HCT116 (cell line): ENCODE measurements at regions not wholly inside any gene's neighbourhood (a gene's known extent, or its start where the extent isn't known, plus 50 kb on each side); places are given as distances from the start of the nearest gene placed in this dataset.

ENCODE experiments used
- ATAC-seq: fragments of 200-7000 bp; cut with Tn5 transposase; 2 replicates; pipeline ENCODE4 v1.9.1; 2020; ENCODE audit warnings: mild to moderate bottlenecking, moderate library complexity
- BruUV-seq: library from RNA; stranded (reverse); fragments of 400-500 nt; replicated peaks from 2 replicates; lab custom pipeline; 2021; lab: Mats Ljungman, UMichigan
- CTCF ChIA-PET: fragments of 300-600 bp; sonication (Branson Sonifier 250); formaldehyde crosslinking; loops from one replicate; lab custom pipeline; 2021; ENCODE audit warnings: antibody characterized with exemption; lab: Charles Lee
- POLR2A ChIA-PET: fragments of 300-600, 350-600 bp; sonication (Branson Sonifier 250); formaldehyde crosslinking; loops from one replicate; lab custom pipeline; 2021; ENCODE audit warnings: antibody characterized with exemption; lab: Charles Lee
- RAD21 ChIA-PET, 2 experiments: fragments of 300-600 bp; sonication (Branson Sonifier 250); formaldehyde crosslinking; loops; one replicate each; lab custom pipeline; 2023; ENCODE audit warnings: low total read pairs in 2 of 2; ENCODE audit not compliant: uncharacterized antibody in 2 of 2, unreplicated experiment in 2 of 2, low non-redundant PET in 1 of 2; lab: Charles Lee
- DNase-seq: peaks from one replicate; pipeline ENCODE4 v3.0.0-alpha.2; 2010; ENCODE audit warnings: low read depth, low spot score
- H2AFZ ChIP-seq: fragments of 200-600 bp; shearing (Covaris generic), sonication (generic); 2 replicates; pipeline ENCODE4 v1.6.1; 2017; ENCODE audit warnings: low read depth, mixed run types, mixed read lengths, antibody characterized with exemption, low read length; ENCODE audit not compliant: poor library complexity, severe bottlenecking
- H3K27ac ChIP-seq: 2 replicates; pipeline ENCODE4 v1.5.1; 2012; ENCODE audit warnings: low read depth, low read length
- H3K27me3 ChIP-seq: fragments of 200-600 bp; sonication (generic); 2 replicates; pipeline ENCODE4 v1.6.1; 2016; ENCODE audit warnings: mixed run types, low read length, mixed read lengths; ENCODE audit not compliant: insufficient read depth
- H3K36me3 ChIP-seq, 2 experiments: fragments of 200-500 bp in 1 of 2; fragments of 200-600 bp in 1 of 2; sonication (Bioruptor generic) in 1 of 2; sonication (generic) in 1 of 2; 2 replicates each; pipeline versions ENCODE4 v1.5.1 to v1.6.1; 2014 to 2016; ENCODE audit warnings: low read length in 2 of 2, inconsistent platforms in 1 of 2, mixed read lengths in 1 of 2, mixed run types in 1 of 2; ENCODE audit not compliant: insufficient read depth in 2 of 2, control insufficient read depth in 1 of 2
- H3K4me1 ChIP-seq, 2 experiments: fragments of 200-600 bp in 1 of 2; sonication (generic) in 1 of 2; 2 replicates each; pipeline versions ENCODE4 v1.5.1 to v1.6.1; 2012 to 2017; ENCODE audit warnings: low read length in 2 of 2, inconsistent platforms in 1 of 2, mild to moderate bottlenecking in 1 of 2, mixed read lengths in 1 of 2, mixed run types in 1 of 2, moderate library complexity in 1 of 2; ENCODE audit not compliant: insufficient read depth in 2 of 2, control insufficient read depth in 1 of 2
- H3K4me2 ChIP-seq: fragments of 200-600 bp; sonication (generic); 2 replicates; pipeline ENCODE4 v1.6.1; 2017; ENCODE audit warnings: mixed run types, low read length, mixed read lengths
- H3K4me3 ChIP-seq, 2 experiments: fragments of 200-600 bp in 1 of 2; sonication (generic) in 1 of 2; replicated peaks in 1 of 2; 2 replicates each; pipeline ENCODE4 v1.5.1; 2011 to 2016; ENCODE audit warnings: low read length in 2 of 2, control low read depth in 1 of 2, low read depth in 1 of 2, mild to moderate bottlenecking in 1 of 2, mixed read lengths in 1 of 2, mixed run types in 1 of 2
- H3K79me2 ChIP-seq: fragments of 200-600 bp; sonication (generic); 2 replicates; pipeline ENCODE4 v1.6.1; 2017; ENCODE audit warnings: mild to moderate bottlenecking, mixed run types, low read length, moderate library complexity, mixed read lengths; ENCODE audit not compliant: insufficient read depth
- H3K9ac ChIP-seq: fragments of 200-600 bp; sonication (generic); 2 replicates; pipeline ENCODE4 v1.6.1; 2016; ENCODE audit warnings: low read length, mixed read lengths
- H3K9me2 ChIP-seq: fragments of 200-600 bp; sonication (generic), shearing (Covaris generic); 2 replicates; pipeline ENCODE4 v1.6.1; 2017; ENCODE audit warnings: mixed run types, mild to moderate bottlenecking, moderate library complexity; ENCODE audit not compliant: insufficient read depth
- H3K9me3 ChIP-seq, 2 experiments: fragments of 200-500 bp in 1 of 2; fragments of 200-600 bp in 1 of 2; sonication (Bioruptor generic) in 1 of 2; sonication (generic) in 1 of 2; 2 replicates each; pipeline ENCODE4 v1.6.1; 2014 to 2017; ENCODE audit warnings: low read length in 2 of 2, mixed read lengths in 2 of 2, inconsistent platforms in 1 of 2, low read depth in 1 of 2, mild to moderate bottlenecking in 1 of 2, mixed run types in 1 of 2, moderate library complexity in 1 of 2; ENCODE audit not compliant: control insufficient read depth in 1 of 2, insufficient read depth in 1 of 2
- H4K20me1 ChIP-seq: fragments of 200-600 bp; sonication (generic), shearing (Covaris generic); 2 replicates; pipeline ENCODE4 v1.6.1; 2017; ENCODE audit warnings: mixed run types, mild to moderate bottlenecking, moderate library complexity; ENCODE audit not compliant: insufficient read depth
- CBX3 ChIP-seq: IDR thresholded peaks from 2 replicates; pipeline ENCODE4 v1.6.1; 2012; ENCODE audit warnings: low read depth
- CTCF ChIP-seq, 3 experiments: fragments of 200-600 bp in 1 of 3; sonication (generic) in 1 of 3; IDR thresholded peaks in 2 of 3; conservative IDR thresholded peaks in 1 of 3; 2 replicates each; pipeline ENCODE4 v1.5.1; 2012 to 2017; ENCODE audit warnings: low read depth in 2 of 3, low read length in 2 of 3, antibody characterized with exemption in 1 of 3, borderline replicate concordance in 1 of 3, control low read depth in 1 of 3, mild to moderate bottlenecking in 1 of 3, mixed read lengths in 1 of 3, mixed run types in 1 of 3, moderate library complexity in 1 of 3; ENCODE audit not compliant: insufficient read depth in 1 of 3
- EGR1 ChIP-seq: IDR thresholded peaks from 2 replicates; pipeline ENCODE4 v1.6.1; 2012; ENCODE audit warnings: low read depth
- ELF1 ChIP-seq: IDR thresholded peaks from 2 replicates; pipeline ENCODE4 v1.6.1; 2012; ENCODE audit warnings: low read depth, borderline replicate concordance
- FOSL1 ChIP-seq: IDR thresholded peaks from 2 replicates; pipeline ENCODE4 v1.6.1; 2012; ENCODE audit warnings: low read depth
- POLR2A ChIP-seq: IDR thresholded peaks from 2 replicates; pipeline ENCODE4 v1.7.0; 2011; ENCODE audit warnings: borderline replicate concordance; ENCODE audit not compliant: insufficient read depth, insufficient read length; ENCODE audit errors: extremely low read depth
- POLR2AphosphoS5 ChIP-seq: IDR thresholded peaks from 2 replicates; pipeline ENCODE4 v1.6.1; 2011; ENCODE audit warnings: mild to moderate bottlenecking, low read depth, low read length, moderate library complexity
- SP1 ChIP-seq: IDR thresholded peaks from 2 replicates; pipeline ENCODE4 v1.6.1; 2012; ENCODE audit warnings: low read depth
- SRF ChIP-seq: IDR thresholded peaks from 2 replicates; pipeline ENCODE4 v1.6.1; 2012; ENCODE audit warnings: low read depth
- YY1 ChIP-seq: IDR thresholded peaks from 2 replicates; pipeline ENCODE4 v1.6.1; 2011; ENCODE audit warnings: low read length, low read depth, moderate library complexity, mild to moderate bottlenecking; ENCODE audit not compliant: insufficient replicate concordance; ENCODE audit errors: extremely low read depth
- intact Hi-C: fragments of 100-400 bp; cut with micrococcal nuclease; formaldehyde crosslinking; loops from 2 replicates; pipeline ENCODE4 v1.10.0; 2022
- TF ChIP-seq, protein P1 (sequence below): IDR thresholded peaks from 2 replicates; pipeline ENCODE4 v1.6.1; 2011; ENCODE audit warnings: mild to moderate bottlenecking, low read length, moderate library complexity; ENCODE audit not compliant: insufficient replicate concordance; ENCODE audit errors: extremely low read depth
- TF ChIP-seq, protein P2 (sequence below): IDR thresholded peaks from 2 replicates; pipeline ENCODE4 v1.6.1; 2012

GRCh38 chr10:112880633-112881530 lies 69.2 kb upstream of the TCF7L2 start:
- DNase-seq (no peak), ATAC-seq (no peak)
- H3K9ac ChIP-seq, result no peak overlapping the region
- no peak overlapping the region for H3K4me2 ChIP-seq
- no peaks in the 10 kb centered on the region for H3K9me2 ChIP-seq
- RAD21 ChIA-PET, result no interaction called here
- H3K27ac ChIP-seq, result no peak overlapping the region
- no peak overlapping the region for H3K4me3 ChIP-seq
- no peaks in the 10 kb centered on the region for H3K9me3 ChIP-seq
- BruUV-seq, result TSS peak; percentile 24
- intact Hi-C loops, result loop anchor here (1.0 kb wide), 1 partner anchor 209 kb away; no protein-coding TSS in a partner anchor
- H3K79me2 ChIP-seq, result 0 out of 2 replicates have a peak, but pooled peaks cover 3% of the 10 kb centered on the region
- POLR2A ChIA-PET, result interaction anchor here (1.3 kb wide), 1 partner anchor 208 kb away, joined by 3 read pairs; no protein-coding TSS in a partner anchor
- H3K4me1 ChIP-seq, result peaks cover 3 to 12% of the 10 kb centered on the region in 2 experiments
- TF ChIP-seq POLR2AphosphoS5, result no peak
- no peak for TF ChIP-seq SRF
- no peak for TF ChIP-seq POLR2A
- TF ChIP-seq FOSL1, result no peak
- TF ChIP-seq CBX3, result no peak
- TF ChIP-seq ELF1, result no peak
- TF ChIP-seq SP1, result no peak
- TF ChIP-seq, protein P1, sequence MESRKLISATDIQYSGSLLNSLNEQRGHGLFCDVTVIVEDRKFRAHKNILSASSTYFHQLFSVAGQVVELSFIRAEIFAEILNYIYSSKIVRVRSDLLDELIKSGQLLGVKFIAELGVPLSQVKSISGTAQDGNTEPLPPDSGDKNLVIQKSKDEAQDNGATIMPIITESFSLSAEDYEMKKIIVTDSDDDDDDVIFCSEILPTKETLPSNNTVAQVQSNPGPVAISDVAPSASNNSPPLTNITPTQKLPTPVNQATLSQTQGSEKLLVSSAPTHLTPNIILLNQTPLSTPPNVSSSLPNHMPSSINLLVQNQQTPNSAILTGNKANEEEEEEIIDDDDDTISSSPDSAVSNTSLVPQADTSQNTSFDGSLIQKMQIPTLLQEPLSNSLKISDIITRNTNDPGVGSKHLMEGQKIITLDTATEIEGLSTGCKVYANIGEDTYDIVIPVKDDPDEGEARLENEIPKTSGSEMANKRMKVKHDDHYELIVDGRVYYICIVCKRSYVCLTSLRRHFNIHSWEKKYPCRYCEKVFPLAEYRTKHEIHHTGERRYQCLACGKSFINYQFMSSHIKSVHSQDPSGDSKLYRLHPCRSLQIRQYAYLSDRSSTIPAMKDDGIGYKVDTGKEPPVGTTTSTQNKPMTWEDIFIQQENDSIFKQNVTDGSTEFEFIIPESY, result no peak
- TF ChIP-seq YY1, result no peak
- no peak for TF ChIP-seq EGR1
- TF ChIP-seq, protein P2, sequence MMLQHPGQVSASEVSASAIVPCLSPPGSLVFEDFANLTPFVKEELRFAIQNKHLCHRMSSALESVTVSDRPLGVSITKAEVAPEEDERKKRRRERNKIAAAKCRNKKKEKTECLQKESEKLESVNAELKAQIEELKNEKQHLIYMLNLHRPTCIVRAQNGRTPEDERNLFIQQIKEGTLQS, result no peak
- no peak for TF ChIP-seq CTCF (IDR thresholded peaks at IDR 0.05 in 2 of 3, conservative IDR thresholded peaks at IDR 0.05 in 1 of 3; ENCODE audit: borderline replicate concordance in 1 of 3, insufficient read depth in 1 of 3, low read depth in 2 of 3, low read length in 2 of 3)
- H4K20me1 ChIP-seq, result no peaks in the 10 kb centered on the region
- H3K27me3 ChIP-seq, result no peaks in the 10 kb centered on the region
- H3K36me3 ChIP-seq, result no peaks in the 10 kb centered on the region
- H2AFZ ChIP-seq, result no peak overlapping the region
- CTCF ChIA-PET, result no interaction called here
